ENCODE measurements at regions not wholly inside any gene's neighbourhood (a gene's known extent, or its start where the extent isn't known, plus 50 kb on each side); places are given as distances from the start of the nearest gene placed in this dataset.
"Not testable (repeated sequence)": the region's sequence is repeated elsewhere in the genome, so short reads cannot be mapped to it uniquely, and the experiment has no call there.

GRCh38 chr12:131443019-131444000 lies 267.6 kb upstream of the SFSWAP start:
- DNase-seq = no peak

GRCh38 chr12:131444220-131445164 lies 266.4 kb upstream of the SFSWAP start:
- no peak for DNase-seq

- DNase-seq = no peak
Measured at GRCh38 chr12:131445184-131445774, 265.6 kb upstream of the SFSWAP start.

GRCh38 chr12:131445795-131446194 lies 265.1 kb upstream of the SFSWAP start:
- DNase-seq = no peak

GRCh38 chr12:131447636-131448035 lies 263.3 kb upstream of the SFSWAP start:
- not testable (repeated sequence) for DNase-seq

- DNase-seq = no peak
Measured at GRCh38 chr12:131448254-131448795, 262.6 kb upstream of the SFSWAP start.

- no peak for DNase-seq
Measured at GRCh38 chr12:131449027-131449426, 261.9 kb upstream of the SFSWAP start.

- DNase-seq = peak in 1 of 2 donors; percentile 8
Measured at GRCh38 chr12:131452444-131452860, 258.4 kb upstream of the SFSWAP start.

GRCh38 chr12:131454418-131455217 lies 256.3 kb upstream of the SFSWAP start:
- DNase-seq = no peak

- no peak for DNase-seq
Measured at GRCh38 chr12:131455218-131455506, 255.7 kb upstream of the SFSWAP start.

GRCh38 chr12:131455581-131456110 lies 255.2 kb upstream of the SFSWAP start:
- DNase-seq = no peak

- DNase-seq = no peak
Measured at GRCh38 chr12:131456301-131457027, 254.4 kb upstream of the SFSWAP start.

- DNase-seq = no peak
Measured at GRCh38 chr12:131457028-131457310, 253.9 kb upstream of the SFSWAP start.

- DNase-seq = no peak
Measured at GRCh38 chr12:131457331-131458047, 253.4 kb upstream of the SFSWAP start.

- no peak for DNase-seq
Measured at GRCh38 chr12:131458048-131458374, 252.9 kb upstream of the SFSWAP start.

GRCh38 chr12:131458931-131459772 lies 251.7 kb upstream of the SFSWAP start:
- DNase-seq = no peak

GRCh38 chr12:131459773-131460365 lies 251.0 kb upstream of the SFSWAP start:
- no peak for DNase-seq

GRCh38 chr12:131460520-131460919 lies 250.4 kb upstream of the SFSWAP start:
- DNase-seq = no peak

GRCh38 chr12:131461096-131461495 lies 249.8 kb upstream of the SFSWAP start:
- no peak for DNase-seq

Data from CD4-positive, alpha-beta T cell treated with Interferon alpha-2 for 1 hour (primary cell).